GM18870 (cell line): ENCODE measurements at regions not wholly inside any gene's neighbourhood (a gene's known extent, or its start where the extent isn't known, plus 50 kb on each side); places are given as distances from the start of the nearest gene placed in this dataset.
"Not testable (repeated sequence)": the region's sequence is repeated elsewhere in the genome, so short reads cannot be mapped to it uniquely, and the experiment has no call there.

Experiments used
- ATAC-seq: cut with Tn5 transposase; IDR thresholded peaks from one replicate; pipeline ENCODE4 v1.9.1; 2021; ENCODE audit warnings: moderate library complexity; ENCODE audit not compliant: unreplicated experiment

DNA sequence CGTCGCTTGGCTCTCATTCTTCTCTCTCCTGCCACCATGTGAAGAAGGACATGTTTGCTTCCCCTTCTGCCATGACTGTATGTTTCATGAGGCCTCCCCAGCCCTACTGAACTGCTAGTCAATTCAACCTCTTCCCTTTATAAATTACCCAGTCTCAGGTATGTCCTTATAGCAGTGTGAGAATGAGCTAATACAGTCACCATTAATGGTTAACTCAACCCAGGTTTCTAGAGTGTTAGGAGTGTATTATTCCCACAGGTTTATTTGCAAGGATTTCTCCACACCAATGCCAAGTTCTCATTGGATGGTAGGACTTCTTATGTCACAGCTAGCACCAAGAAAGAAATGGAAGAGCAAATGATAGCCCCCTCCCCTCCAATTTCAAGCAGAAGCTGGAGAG, 71.9 kb downstream of the DYNAP start:
- ATAC-seq = no peak

DNA sequence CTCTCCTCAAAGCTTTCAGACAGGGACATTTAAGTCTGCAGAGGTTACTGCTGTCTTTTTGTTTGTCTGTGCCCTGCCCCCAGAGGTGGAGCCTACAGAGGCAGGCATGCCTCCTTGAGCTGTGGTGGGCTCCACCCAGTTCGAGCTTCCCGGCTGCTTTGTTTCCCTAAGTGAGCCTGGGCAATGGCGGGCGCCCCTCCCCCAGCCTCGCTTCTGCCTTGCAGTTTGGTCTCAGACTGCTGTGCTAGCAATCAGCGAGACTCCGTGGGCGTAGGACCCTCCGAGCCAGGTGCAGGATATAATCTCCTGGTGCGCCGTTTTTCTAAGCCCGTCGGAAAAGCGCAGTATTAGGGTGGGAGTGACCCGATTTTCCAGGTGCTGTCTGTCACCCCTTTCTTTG, 78.7 kb downstream of the DYNAP start:
- not testable (repeated sequence) for ATAC-seq

DNA sequence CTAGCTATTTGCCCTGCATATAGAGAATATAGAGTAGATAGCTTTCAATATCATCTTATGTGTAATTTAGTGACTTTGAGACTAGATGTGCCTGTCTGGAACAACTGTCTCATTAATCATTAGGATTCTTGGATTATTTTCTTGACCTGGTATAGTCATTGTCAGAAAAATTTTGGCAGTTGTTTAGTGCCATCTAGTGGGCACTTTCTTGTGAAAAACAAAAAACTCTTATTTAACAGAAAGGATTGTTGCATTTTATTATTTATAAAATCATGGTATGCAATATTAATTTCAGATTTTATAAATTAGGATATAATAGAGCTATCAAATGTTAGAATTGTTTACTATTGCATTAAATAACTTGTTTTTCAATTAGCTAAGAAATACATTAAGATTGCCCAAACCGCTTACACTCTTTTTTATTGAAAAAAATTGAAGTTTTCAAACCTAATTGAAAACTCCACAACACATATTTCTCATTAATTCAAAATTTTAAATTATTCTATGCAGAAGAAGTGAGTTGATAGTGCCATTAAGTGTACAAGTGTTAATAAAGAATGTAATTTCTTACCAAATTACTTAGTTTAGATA, 80.3 kb downstream of the DYNAP start:
- no peak for ATAC-seq

- ATAC-seq = no peak
Observed at GRCh38 chr18:54672109-54672508, 81.1 kb downstream of the DYNAP start.

GRCh38 chr18:54672846-54673475, 81.9 kb downstream of the DYNAP start:
- ATAC-seq = no peak

DNA sequence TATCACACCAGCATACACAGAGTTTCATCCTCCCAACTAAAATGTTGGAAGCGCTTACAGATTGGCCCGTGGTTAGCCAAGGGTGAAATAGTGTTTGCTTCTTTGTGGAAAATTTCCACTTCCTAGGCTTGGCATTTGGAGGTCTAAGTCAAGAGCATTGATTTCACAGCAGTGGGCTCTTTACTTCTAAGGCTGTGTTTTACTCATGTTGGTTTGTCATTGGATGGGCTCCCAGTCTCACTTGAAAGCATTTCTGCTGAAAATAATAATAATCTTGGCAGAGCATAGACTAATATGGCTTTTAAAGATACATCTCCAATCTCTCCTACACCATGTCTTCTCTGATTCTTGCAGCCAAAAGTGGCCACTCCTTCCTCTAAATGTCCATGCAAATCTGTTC, 82.9 kb downstream of the DYNAP start:
- no peak for ATAC-seq

GRCh38 chr18:54675076-54675475, 84.0 kb downstream of the DYNAP start:
- no peak for ATAC-seq

GRCh38 chr18:54679318-54680149, 88.5 kb downstream of the DYNAP start:
- no peak for ATAC-seq

- ATAC-seq = no peak
Observed at GRCh38 chr18:54684784-54685183, 93.7 kb downstream of the DYNAP start.

DNA sequence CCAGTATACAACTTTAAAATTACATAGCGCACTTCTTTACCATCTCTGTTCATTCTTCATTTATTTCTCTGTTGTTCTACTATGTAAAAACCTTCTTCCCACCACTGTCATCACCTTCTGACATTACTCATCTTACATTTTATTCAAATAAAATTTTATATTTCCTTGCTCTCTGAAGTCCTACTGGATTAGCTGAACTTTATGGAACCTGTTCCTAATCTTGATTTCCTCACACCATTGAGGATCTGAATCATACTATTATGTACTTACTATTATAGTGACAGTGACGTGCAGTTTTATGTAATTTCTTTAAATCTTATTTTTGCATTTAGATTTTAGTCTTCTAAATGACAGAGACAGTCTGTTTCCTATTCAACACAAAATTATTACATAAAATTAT, 98.3 kb downstream of the DYNAP start:
- ATAC-seq = no peak

DNA sequence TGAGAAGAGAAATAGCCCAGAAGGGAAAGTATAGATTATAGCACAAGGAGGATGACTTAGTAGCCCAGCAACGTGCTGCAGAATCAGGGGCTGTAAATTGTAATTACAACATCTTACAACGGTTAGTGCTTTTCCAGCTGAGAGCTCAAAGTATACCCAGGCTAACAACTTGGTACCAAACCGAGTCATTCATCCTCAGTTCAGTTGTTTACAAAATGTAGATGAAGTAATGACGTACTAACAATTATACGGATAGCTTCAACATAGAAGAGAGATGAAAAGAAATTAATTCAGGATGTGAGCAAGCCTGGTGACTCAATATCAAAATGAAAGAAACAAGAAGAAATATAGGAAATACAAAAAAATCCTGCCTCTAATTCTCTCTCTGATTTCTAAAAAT, 99.2 kb downstream of the DYNAP start:
- no peak for ATAC-seq

DNA sequence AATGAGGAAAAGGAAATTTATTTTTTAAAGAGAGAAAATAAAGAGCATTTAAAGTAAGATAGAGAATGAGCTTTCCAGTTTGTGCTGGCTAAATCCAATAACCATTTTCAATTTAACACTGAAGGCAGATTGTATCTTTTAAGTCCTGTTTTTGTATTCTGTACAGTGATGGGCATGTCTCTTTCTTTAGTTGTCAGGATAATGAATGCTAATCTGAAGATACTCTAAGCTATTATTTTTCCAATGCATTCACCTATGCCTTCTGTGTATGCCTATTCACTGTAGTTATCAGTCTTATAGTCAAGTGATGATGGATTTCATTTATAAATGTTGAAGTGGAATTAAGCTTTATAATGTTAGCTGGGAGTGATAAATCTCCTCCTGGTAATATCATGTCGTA, 101.4 kb downstream of the DYNAP start:
- no peak for ATAC-seq

DNA sequence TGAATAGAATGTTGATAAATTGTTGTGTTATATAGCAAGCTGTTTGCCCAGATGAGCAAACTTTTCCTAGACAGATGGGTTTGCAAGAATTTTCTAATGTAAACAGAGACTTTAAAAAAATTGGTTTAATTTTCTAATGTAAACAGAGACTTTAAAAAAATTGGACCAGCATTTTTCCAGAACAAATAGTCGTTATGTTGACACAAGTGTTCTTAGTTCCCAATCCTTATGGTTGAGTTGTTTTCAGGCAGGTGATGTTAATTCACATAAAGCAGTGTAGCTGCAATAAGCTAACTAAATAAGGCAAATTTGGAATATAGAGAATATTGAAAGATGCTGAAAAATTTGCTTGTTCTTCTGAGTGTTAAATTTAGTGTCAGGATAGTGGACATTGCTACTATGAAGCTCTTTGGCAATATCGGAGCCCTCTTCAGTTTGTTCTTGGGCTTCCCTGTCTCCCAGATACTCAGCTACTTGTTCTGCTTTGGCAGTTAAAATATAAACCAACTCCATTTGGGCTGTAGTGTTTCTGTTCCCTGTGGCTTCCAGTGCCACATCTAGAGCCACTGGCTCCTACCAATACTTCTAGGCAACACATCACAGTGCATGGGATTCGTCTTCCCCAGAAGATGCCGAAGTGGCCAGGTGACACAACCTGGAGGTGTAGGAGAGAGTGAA, 105.7 kb downstream of the DYNAP start:
- no peak for ATAC-seq

DNA sequence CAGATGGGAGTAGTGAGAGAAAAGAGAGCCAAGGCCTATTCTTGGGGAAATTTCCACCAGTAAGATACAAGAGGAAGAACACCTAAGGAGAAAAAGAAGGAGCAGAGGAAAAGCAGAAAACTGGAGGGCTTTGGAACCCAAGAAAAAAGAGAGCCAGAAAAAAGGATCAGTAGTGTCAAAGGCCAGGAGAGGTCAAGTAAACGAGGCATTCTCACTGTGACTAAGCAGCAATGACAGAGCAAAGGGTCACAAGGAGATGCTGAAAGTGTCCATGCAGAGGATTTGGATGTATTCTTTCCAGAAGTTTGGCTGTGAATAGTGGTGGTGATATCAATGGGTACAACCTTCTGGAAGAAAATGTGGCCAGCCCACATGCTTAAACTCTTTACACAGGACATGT, 109.5 kb downstream of the DYNAP start:
- no peak for ATAC-seq

DNA sequence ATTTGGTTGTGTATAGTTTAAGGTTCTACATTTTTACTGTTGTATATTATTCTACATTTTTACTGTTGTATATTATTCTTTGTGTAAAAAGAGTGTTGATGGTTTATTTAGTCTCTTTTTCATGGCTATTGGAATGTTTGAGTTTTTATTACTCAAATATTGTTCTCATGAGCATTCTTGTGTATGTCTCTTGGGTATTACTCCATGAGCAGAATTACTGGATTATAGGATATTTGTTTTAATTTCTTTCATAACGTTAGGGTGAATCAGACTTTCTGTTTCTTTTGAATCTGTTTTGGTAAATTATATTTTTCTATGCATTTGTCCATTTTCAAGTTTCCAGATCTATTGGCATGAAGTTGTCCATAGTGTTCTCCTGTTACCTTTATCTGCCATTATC, 111.6 kb downstream of the DYNAP start:
- ATAC-seq = no peak

DNA sequence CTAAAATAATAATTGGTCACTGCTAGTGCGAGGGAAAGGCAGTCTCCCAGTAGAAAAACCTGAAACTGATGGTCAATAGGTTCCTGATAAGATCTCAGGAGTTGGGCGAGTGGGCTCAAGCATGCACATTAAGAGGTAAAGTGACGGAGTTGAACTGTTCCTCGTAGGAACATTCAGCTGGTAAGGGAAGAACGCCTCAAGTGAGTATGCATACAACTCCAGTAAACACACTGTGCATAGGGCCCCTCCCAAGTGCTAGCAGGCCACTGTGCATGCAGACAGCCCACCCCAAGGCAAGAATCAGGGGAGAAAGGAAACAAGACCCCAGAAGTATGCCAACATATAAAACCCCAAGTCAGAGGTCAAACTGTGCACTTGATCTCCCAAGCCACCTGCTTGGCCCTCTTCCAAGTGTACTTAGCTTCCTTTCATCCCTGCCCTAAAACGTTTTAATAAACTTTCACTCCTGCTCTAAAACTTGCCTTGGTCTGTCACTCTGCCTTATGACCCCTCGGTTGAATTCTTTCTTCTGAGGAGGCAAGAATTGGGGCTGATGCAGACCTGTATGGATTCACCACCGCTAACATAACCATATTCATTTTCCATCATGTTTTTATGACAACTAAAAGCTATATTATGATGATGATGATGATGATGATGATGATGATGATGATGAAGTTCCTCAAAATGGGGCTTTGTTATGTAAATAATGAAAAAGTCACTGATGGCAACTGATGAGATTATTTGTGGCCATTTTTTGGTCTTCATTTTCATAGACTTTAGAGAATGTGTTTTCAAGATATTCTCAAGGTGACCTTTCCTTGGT, 118.0 kb upstream of the RAB27B start:
- no peak for ATAC-seq

DNA sequence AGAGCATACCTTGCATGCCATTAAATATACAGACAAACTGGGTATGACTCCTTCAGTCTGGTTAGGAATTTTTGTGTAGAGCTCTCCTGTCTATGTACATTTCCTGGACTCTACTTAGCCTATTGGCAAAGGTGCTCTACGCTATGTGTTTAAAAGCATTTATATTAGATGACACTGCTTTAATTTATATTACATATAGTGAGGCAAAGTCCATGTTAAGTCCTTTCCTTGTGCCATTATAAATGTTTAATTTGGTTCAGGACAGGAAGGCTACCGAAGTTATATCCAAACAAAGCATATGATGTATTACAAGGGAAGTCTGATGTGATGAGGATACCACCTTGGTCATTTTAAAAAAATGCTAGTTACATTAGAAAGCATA, 117.4 kb upstream of the RAB27B start:
- ATAC-seq = no peak

DNA sequence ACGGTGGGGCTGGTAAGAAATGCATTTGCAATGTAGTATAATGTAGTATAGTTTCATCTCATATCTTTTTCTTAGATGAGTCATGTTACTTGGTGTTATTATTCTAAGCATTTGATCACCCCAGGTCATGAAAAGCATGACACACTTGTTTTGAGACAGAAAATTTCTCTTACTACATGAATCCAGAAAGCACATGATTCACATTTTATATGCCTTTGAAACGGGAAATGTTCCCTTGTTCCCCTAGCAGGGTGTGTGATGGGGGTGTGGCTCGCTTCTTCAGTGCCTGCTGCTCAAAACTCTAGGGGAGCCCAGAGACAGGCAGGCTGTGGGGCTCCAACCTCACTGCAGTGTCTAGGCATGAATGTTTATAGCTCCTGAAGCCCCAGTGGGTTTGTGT, 116.0 kb upstream of the RAB27B start:
- no peak for ATAC-seq

GRCh38 chr18:54712758-54713157, 115.5 kb upstream of the RAB27B start:
- no peak for ATAC-seq

GRCh38 chr18:54713386-54713785, 114.9 kb upstream of the RAB27B start:
- no peak for ATAC-seq

DNA sequence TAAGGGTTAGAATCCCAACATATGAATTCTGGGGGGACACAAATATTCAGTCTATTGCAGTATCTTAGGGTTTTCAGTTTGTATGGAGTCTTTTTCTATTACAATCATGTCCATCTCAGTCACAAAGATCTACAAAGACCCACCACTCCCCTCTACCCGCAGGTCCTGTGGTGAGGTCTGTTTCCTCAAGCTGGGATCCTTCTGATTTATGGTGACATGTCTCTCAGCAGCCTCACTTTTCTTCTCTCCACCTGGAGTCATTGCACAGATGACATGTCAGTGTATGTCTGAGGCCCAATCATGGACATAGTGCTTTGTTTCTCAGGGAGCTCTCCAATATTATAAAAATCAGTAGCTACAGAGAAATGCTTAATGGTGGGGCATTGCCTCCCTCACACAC, 113.4 kb upstream of the RAB27B start:
- no peak for ATAC-seq
